Bronchial epithelial cell (primary cell): ENCODE measurements at regions not wholly inside any gene's neighbourhood (a gene's known extent, or its start where the extent isn't known, plus 50 kb on each side); places are given as distances from the start of the nearest gene placed in this dataset.

Experiments
- DNase-seq: peaks from one replicate; pipeline ENCODE4 v3.0.0-alpha.2; 2010; ENCODE audit warnings: low read depth
- FAIRE-seq: peaks from 2 replicates; lab custom pipeline; 2011; peaks lifted over from hg19 to GRCh38; lab: Jason Lieb, UNC
- H3K27me3 ChIP-seq: 2 replicates; pipeline ENCODE4 v1.5.1; 2011; ENCODE audit warnings: low read length; ENCODE audit not compliant: control insufficient read depth, insufficient read depth
- H3K36me3 ChIP-seq: 2 replicates; pipeline ENCODE4 v1.5.1; 2011; ENCODE audit warnings: low read length; ENCODE audit not compliant: control insufficient read depth, insufficient read depth
- H3K4me3 ChIP-seq: 2 replicates; pipeline ENCODE4 v1.5.1; 2011; ENCODE audit warnings: mild to moderate bottlenecking, low read depth, low read length, control low read depth
- CTCF ChIP-seq: IDR thresholded peaks from 2 replicates; pipeline ENCODE4 v1.5.1; 2011; ENCODE audit warnings: mild to moderate bottlenecking, moderate library complexity, low read length, control low read depth, inconsistent platforms; ENCODE audit not compliant: insufficient read depth, severe bottlenecking

GRCh38 chr13:38053896-38054295, 184.3 kb upstream of the TRPC4 start:
- DNase-seq (peak; percentile 7), FAIRE-seq (no peak)
- Histone ChIP-seq H3K27me3 (no peaks in the 10 kb centered on the region), H3K36me3 (no peaks in the 10 kb centered on the region), H3K4me3 (no peak overlapping the region)
- TF ChIP-seq CTCF = no peak

- H3K27me3 ChIP-seq = no peaks in the 10 kb centered on the region
- no peak for TF ChIP-seq CTCF
- no peaks in the 10 kb centered on the region for H3K36me3 ChIP-seq
- FAIRE-seq (no peak), DNase-seq (no peak)
- H3K4me3 ChIP-seq = no peak overlapping the region
These were observed 176.4 kb upstream of the TRPC4 start for GRCh38 chr13:38046049-38046376.

GRCh38 chr13:38045278-38046048, 175.9 kb upstream of the TRPC4 start:
- FAIRE-seq (no peak), DNase-seq (peak; percentile 37)
- H3K36me3 ChIP-seq = no peaks in the 10 kb centered on the region
- H3K27me3 ChIP-seq = no peaks in the 10 kb centered on the region
- TF ChIP-seq CTCF = peak; percentile 76
- H3K4me3 ChIP-seq = no peak overlapping the region

- FAIRE-seq (no peak), DNase-seq (no peak)
- no peaks in the 10 kb centered on the region for H3K36me3 ChIP-seq
- H3K27me3 ChIP-seq = no peaks in the 10 kb centered on the region
- no peak overlapping the region for H3K4me3 ChIP-seq
- no peak for TF ChIP-seq CTCF
These were observed 174.5 kb upstream of the TRPC4 start for GRCh38 chr13:38044067-38044466.

GRCh38 chr13:38042771-38043170, 173.2 kb upstream of the TRPC4 start:
- DNase-seq (no peak), FAIRE-seq (no peak)
- no peaks in the 10 kb centered on the region for H3K27me3 ChIP-seq
- TF ChIP-seq CTCF = no peak
- H3K4me3 ChIP-seq = no peak overlapping the region
- H3K36me3 ChIP-seq = no peaks in the 10 kb centered on the region

GRCh38 chr13:38024431-38024830, 154.9 kb upstream of the TRPC4 start:
- Histone ChIP-seq H3K27me3 (no peaks in the 10 kb centered on the region), H3K4me3 (no peak overlapping the region), H3K36me3 (no peaks in the 10 kb centered on the region)
- FAIRE-seq (no peak), DNase-seq (peak; percentile 43)
- no peak for TF ChIP-seq CTCF
